ENCODE measurements at regions not wholly inside any gene's neighbourhood (a gene's known extent, or its start where the extent isn't known, plus 50 kb on each side); places are given as distances from the start of the nearest gene placed in this dataset.

DNA sequence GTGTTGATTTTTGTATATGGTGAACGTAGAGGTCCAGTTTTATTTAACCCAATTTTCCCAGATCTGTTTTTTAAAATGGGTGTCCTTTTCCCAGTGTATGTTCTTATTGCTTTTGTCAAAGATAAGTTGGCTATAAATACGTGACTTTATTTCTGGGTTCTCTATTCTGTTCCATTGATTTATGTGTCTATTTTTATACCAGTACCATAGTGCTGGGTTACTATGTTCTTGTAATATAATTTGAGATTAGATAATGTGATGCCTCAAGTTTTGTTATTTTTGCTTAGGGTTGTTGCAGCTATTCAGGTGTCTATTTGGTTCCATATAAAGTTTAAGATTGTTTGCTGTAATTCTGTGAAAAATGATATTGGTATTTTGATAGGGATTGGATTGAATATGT lies 749.1 kb upstream of the GRIA3 start:
- no peak for TF ChIP-seq EP300 (IDR thresholded peaks at IDR 0.05)
- TF ChIP-seq, protein P1, sequence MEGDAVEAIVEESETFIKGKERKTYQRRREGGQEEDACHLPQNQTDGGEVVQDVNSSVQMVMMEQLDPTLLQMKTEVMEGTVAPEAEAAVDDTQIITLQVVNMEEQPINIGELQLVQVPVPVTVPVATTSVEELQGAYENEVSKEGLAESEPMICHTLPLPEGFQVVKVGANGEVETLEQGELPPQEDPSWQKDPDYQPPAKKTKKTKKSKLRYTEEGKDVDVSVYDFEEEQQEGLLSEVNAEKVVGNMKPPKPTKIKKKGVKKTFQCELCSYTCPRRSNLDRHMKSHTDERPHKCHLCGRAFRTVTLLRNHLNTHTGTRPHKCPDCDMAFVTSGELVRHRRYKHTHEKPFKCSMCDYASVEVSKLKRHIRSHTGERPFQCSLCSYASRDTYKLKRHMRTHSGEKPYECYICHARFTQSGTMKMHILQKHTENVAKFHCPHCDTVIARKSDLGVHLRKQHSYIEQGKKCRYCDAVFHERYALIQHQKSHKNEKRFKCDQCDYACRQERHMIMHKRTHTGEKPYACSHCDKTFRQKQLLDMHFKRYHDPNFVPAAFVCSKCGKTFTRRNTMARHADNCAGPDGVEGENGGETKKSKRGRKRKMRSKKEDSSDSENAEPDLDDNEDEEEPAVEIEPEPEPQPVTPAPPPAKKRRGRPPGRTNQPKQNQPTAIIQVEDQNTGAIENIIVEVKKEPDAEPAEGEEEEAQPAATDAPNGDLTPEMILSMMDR (IDR thresholded peaks at IDR 0.05) = no peak

Data from ovary (tissue), 3 donors.